ENCODE measurements at regions not wholly inside any gene's neighbourhood (a gene's known extent, or its start where the extent isn't known, plus 50 kb on each side); places are given as distances from the start of the nearest gene placed in this dataset.

GRCh38 chr10:133006202-133006601, 63.8 kb upstream of the CFAP46 start:
- Histone ChIP-seq H3K9me3 (ENCODE audit: insufficient read depth, low read depth, low read length) (no peaks in the 10 kb centered on the region), H3K9ac (ENCODE audit: low read length) (no peak overlapping the region), H3K27me3 (ENCODE audit: insufficient read depth, low read length) (no peaks in the 10 kb centered on the region), H3K79me2 (ENCODE audit: insufficient read depth, low read length) (no peaks in the 10 kb centered on the region), H3K4me3 (ENCODE audit: insufficient read depth, low read depth, low read length) (no peak overlapping the region), H4K20me1 (ENCODE audit: insufficient read depth, low read length) (no peaks in the 10 kb centered on the region), H3K4me1 (ENCODE audit: insufficient read depth, low read length) (no peaks in the 10 kb centered on the region), H3K36me3 (ENCODE audit: insufficient read depth, low read length) (no peaks in the 10 kb centered on the region), H3K4me2 (ENCODE audit: low read length) (no peak overlapping the region), H2AFZ (ENCODE audit: low read depth, low read length) (no peak overlapping the region), H3K27ac (ENCODE audit: low read depth, low read length) (no peak overlapping the region)
- no peak for TF ChIP-seq CTCF (IDR thresholded peaks at IDR 0.05; ENCODE audit: insufficient read depth, low read depth, low read length)
- TF ChIP-seq EZH2 (IDR thresholded peaks at IDR 0.05; ENCODE audit: insufficient read depth, low read length) = no peak
- FAIRE-seq (no peak), DNase-seq (ENCODE audit: low read depth) (no peak)
- Mint-ChIP-seq H3K9me3 (ENCODE audit: unreplicated experiment) (no peaks in the 10 kb centered on the region), H3K27me3 (ENCODE audit: low read depth, unreplicated experiment) (peaks cover 25% of the 10 kb centered on the region), H3K4me3 (ENCODE audit: unreplicated experiment) (no peak overlapping the region), H3K27ac (ENCODE audit: unreplicated experiment) (no peak overlapping the region), H3K36me3 (ENCODE audit: low read depth, unreplicated experiment) (no peaks in the 10 kb centered on the region), H3K4me1 (ENCODE audit: low read depth, unreplicated experiment) (peaks cover 1% of the 10 kb centered on the region)

- no peak overlapping the region for H2AFZ ChIP-seq (ENCODE audit: low read depth, low read length)
- no peak for TF ChIP-seq CTCF (IDR thresholded peaks at IDR 0.05; ENCODE audit: insufficient read depth, low read depth, low read length)
- TF ChIP-seq EZH2 (IDR thresholded peaks at IDR 0.05; ENCODE audit: insufficient read depth, low read length) = no peak
- H3K9me3 ChIP-seq (ENCODE audit: insufficient read depth, low read depth, low read length) = no peaks in the 10 kb centered on the region
- no peaks in the 10 kb centered on the region for H3K27me3 ChIP-seq (ENCODE audit: insufficient read depth, low read length)
- no peak overlapping the region for H3K27ac ChIP-seq (ENCODE audit: low read depth, low read length)
- Mint-ChIP-seq H3K27me3 (ENCODE audit: low read depth, unreplicated experiment) (peaks cover 37% of the 10 kb centered on the region), H3K4me3 (ENCODE audit: unreplicated experiment) (no peak overlapping the region), H3K36me3 (ENCODE audit: low read depth, unreplicated experiment) (no peaks in the 10 kb centered on the region), H3K9me3 (ENCODE audit: unreplicated experiment) (no peaks in the 10 kb centered on the region), H3K4me1 (ENCODE audit: low read depth, unreplicated experiment) (peaks cover 4% of the 10 kb centered on the region), H3K27ac (ENCODE audit: unreplicated experiment) (no peak overlapping the region)
- H3K79me2 ChIP-seq (ENCODE audit: insufficient read depth, low read length) = no peaks in the 10 kb centered on the region
- no peak for DNase-seq (ENCODE audit: low read depth)
- H3K4me1 ChIP-seq (ENCODE audit: insufficient read depth, low read length) = no peaks in the 10 kb centered on the region
- H3K4me3 ChIP-seq (ENCODE audit: insufficient read depth, low read depth, low read length) = no peak overlapping the region
- H3K4me2 ChIP-seq (ENCODE audit: low read length) = no peak overlapping the region
- H3K9ac ChIP-seq (ENCODE audit: low read length) = no peak overlapping the region
- no peaks in the 10 kb centered on the region for H3K36me3 ChIP-seq (ENCODE audit: insufficient read depth, low read length)
- no peaks in the 10 kb centered on the region for H4K20me1 ChIP-seq (ENCODE audit: insufficient read depth, low read length)
- no peak for FAIRE-seq
Measured at GRCh38 chr10:133004478-133004877, 62.1 kb upstream of the CFAP46 start.

GRCh38 chr10:133003188-133003587, 60.8 kb upstream of the CFAP46 start:
- Histone ChIP-seq H3K36me3 (ENCODE audit: insufficient read depth, low read length) (no peaks in the 10 kb centered on the region), H3K27ac (ENCODE audit: low read depth, low read length) (no peak overlapping the region), H3K4me2 (ENCODE audit: low read length) (no peak overlapping the region), H3K79me2 (ENCODE audit: insufficient read depth, low read length) (no peaks in the 10 kb centered on the region), H2AFZ (ENCODE audit: low read depth, low read length) (no peak overlapping the region), H3K4me3 (ENCODE audit: insufficient read depth, low read depth, low read length) (no peak overlapping the region), H3K9ac (ENCODE audit: low read length) (no peak overlapping the region), H3K27me3 (ENCODE audit: insufficient read depth, low read length) (no peaks in the 10 kb centered on the region), H4K20me1 (ENCODE audit: insufficient read depth, low read length) (no peaks in the 10 kb centered on the region), H3K9me3 (ENCODE audit: insufficient read depth, low read depth, low read length) (no peaks in the 10 kb centered on the region), H3K4me1 (ENCODE audit: insufficient read depth, low read length) (no peaks in the 10 kb centered on the region)
- FAIRE-seq = no peak
- Mint-ChIP-seq H3K9me3 (ENCODE audit: unreplicated experiment) (no peaks in the 10 kb centered on the region), H3K4me1 (ENCODE audit: low read depth, unreplicated experiment) (peaks cover 4% of the 10 kb centered on the region), H3K27me3 (ENCODE audit: low read depth, unreplicated experiment) (peaks cover 42% of the 10 kb centered on the region), H3K4me3 (ENCODE audit: unreplicated experiment) (no peak overlapping the region), H3K36me3 (ENCODE audit: low read depth, unreplicated experiment) (no peaks in the 10 kb centered on the region), H3K27ac (ENCODE audit: unreplicated experiment) (no peak overlapping the region)
- DNase-seq (ENCODE audit: low read depth) = no peak
- TF ChIP-seq EZH2 (IDR thresholded peaks at IDR 0.05; ENCODE audit: insufficient read depth, low read length) (no peak), CTCF (IDR thresholded peaks at IDR 0.05; ENCODE audit: insufficient read depth, low read depth, low read length) (no peak)

All from astrocyte (in vitro differentiated cells and primary cell).